ENCODE measurements at regions not wholly inside any gene's neighbourhood (a gene's known extent, or its start where the extent isn't known, plus 50 kb on each side); places are given as distances from the start of the nearest gene placed in this dataset.

GRCh38 chr2:177068967-177069366 is 143.6 kb upstream of the HNRNPA3 start:
- Histone ChIP-seq H3K9me3 (ENCODE audit: low read depth) (no peaks in the 10 kb centered on the region), H2AFZ (no peak overlapping the region), H3K27ac (no peak overlapping the region), H3K9me2 (replicated peaks; ENCODE audit: insufficient read depth) (no peaks in the 10 kb centered on the region), H3K27me3 (no peaks in the 10 kb centered on the region), H4K20me1 (ENCODE audit: insufficient read depth, poor library complexity, severe bottlenecking) (no peaks in the 10 kb centered on the region), H3K4me2 (no peak overlapping the region), H3K79me2 (no peaks in the 10 kb centered on the region), H3K4me1 (ENCODE audit: insufficient read depth) (no peaks in the 10 kb centered on the region), H3K4me3 (no peak overlapping the region), H3K36me3 (replicated peaks; ENCODE audit: insufficient read depth, low read depth) (no peaks in the 10 kb centered on the region)
- TF ChIP-seq, protein P1, sequence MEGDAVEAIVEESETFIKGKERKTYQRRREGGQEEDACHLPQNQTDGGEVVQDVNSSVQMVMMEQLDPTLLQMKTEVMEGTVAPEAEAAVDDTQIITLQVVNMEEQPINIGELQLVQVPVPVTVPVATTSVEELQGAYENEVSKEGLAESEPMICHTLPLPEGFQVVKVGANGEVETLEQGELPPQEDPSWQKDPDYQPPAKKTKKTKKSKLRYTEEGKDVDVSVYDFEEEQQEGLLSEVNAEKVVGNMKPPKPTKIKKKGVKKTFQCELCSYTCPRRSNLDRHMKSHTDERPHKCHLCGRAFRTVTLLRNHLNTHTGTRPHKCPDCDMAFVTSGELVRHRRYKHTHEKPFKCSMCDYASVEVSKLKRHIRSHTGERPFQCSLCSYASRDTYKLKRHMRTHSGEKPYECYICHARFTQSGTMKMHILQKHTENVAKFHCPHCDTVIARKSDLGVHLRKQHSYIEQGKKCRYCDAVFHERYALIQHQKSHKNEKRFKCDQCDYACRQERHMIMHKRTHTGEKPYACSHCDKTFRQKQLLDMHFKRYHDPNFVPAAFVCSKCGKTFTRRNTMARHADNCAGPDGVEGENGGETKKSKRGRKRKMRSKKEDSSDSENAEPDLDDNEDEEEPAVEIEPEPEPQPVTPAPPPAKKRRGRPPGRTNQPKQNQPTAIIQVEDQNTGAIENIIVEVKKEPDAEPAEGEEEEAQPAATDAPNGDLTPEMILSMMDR (IDR thresholded peaks at IDR 0.05; ENCODE audit: poor library complexity), result no peak
- no peak for TF ChIP-seq EZH2 (IDR thresholded peaks at IDR 0.05; ENCODE audit: borderline replicate concordance)
- no peak for TF ChIP-seq EZH2phosphoT487 (IDR thresholded peaks at IDR 0.05; ENCODE audit: low read depth, severe bottlenecking, unreplicated experiment)
- 100% methylated on average over 1 of the region's 1 CpG for WGBS (ENCODE audit: low lambda C conversion rate, missing lambda C conversion rate)
- DNase-seq (ENCODE audit: low spot score), result no peak

- Histone ChIP-seq H3K9me2 (replicated peaks; ENCODE audit: insufficient read depth) (no peaks in the 10 kb centered on the region), H3K79me2 (no peaks in the 10 kb centered on the region), H3K4me2 (no peak overlapping the region), H2AFZ (no peak overlapping the region), H3K4me3 (no peak overlapping the region), H3K36me3 (replicated peaks; ENCODE audit: insufficient read depth, low read depth) (no peaks in the 10 kb centered on the region), H3K27me3 (no peaks in the 10 kb centered on the region), H3K9me3 (ENCODE audit: low read depth) (no peaks in the 10 kb centered on the region), H3K27ac (no peak overlapping the region), H4K20me1 (ENCODE audit: insufficient read depth, poor library complexity, severe bottlenecking) (no peaks in the 10 kb centered on the region), H3K4me1 (ENCODE audit: insufficient read depth) (no peaks in the 10 kb centered on the region)
- DNase-seq (ENCODE audit: low spot score), result peak; percentile 16
- TF ChIP-seq EZH2 (IDR thresholded peaks at IDR 0.05; ENCODE audit: borderline replicate concordance) (no peak), EZH2phosphoT487 (IDR thresholded peaks at IDR 0.05; ENCODE audit: low read depth, severe bottlenecking, unreplicated experiment) (no peak)
- TF ChIP-seq, protein P1 (IDR thresholded peaks at IDR 0.05; ENCODE audit: poor library complexity), result no peak
- WGBS (ENCODE audit: low lambda C conversion rate, missing lambda C conversion rate), result 38% methylated on average over 2 of the region's 2 CpGs
These were observed 140.5 kb upstream of the HNRNPA3 start for GRCh38 chr2:177072090-177072489.

DNA sequence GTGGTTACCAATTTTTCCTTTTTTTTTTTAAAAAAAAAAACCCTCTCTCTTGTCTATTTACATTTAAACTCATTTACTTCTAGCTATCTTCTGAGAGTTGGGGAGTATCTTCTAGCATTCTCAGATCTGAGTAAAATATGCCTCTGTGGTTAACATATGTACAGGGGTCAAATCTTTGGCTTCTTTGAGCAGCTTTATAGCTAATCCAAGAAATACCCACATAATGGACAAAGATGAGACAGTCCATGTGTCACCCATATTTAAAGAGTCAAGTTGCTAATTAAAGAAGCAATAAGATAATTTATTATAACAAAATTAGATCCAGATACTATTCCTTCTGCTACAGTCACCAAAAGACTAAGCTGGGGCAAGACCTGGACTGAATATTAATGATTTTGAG is 139.0 kb upstream of the HNRNPA3 start:
- no peak overlapping the region for H3K4me2 ChIP-seq
- no peak for TF ChIP-seq EZH2 (IDR thresholded peaks at IDR 0.05; ENCODE audit: borderline replicate concordance)
- TF ChIP-seq, protein P1 (IDR thresholded peaks at IDR 0.05; ENCODE audit: poor library complexity), result no peak
- no peak for TF ChIP-seq EZH2phosphoT487 (IDR thresholded peaks at IDR 0.05; ENCODE audit: low read depth, severe bottlenecking, unreplicated experiment)
- no peak overlapping the region for H3K4me3 ChIP-seq
- no peaks in the 10 kb centered on the region for H3K4me1 ChIP-seq (ENCODE audit: insufficient read depth)
- H4K20me1 ChIP-seq (ENCODE audit: insufficient read depth, poor library complexity, severe bottlenecking), result no peaks in the 10 kb centered on the region
- no peaks in the 10 kb centered on the region for H3K9me3 ChIP-seq (ENCODE audit: low read depth)
- no peaks in the 10 kb centered on the region for H3K79me2 ChIP-seq
- no peak for DNase-seq (ENCODE audit: low spot score)
- no peak overlapping the region for H2AFZ ChIP-seq
- H3K9me2 ChIP-seq (replicated peaks; ENCODE audit: insufficient read depth), result no peaks in the 10 kb centered on the region
- H3K36me3 ChIP-seq (replicated peaks; ENCODE audit: insufficient read depth, low read depth), result no peaks in the 10 kb centered on the region
- no peaks in the 10 kb centered on the region for H3K27me3 ChIP-seq
- H3K27ac ChIP-seq, result no peak overlapping the region

DNA sequence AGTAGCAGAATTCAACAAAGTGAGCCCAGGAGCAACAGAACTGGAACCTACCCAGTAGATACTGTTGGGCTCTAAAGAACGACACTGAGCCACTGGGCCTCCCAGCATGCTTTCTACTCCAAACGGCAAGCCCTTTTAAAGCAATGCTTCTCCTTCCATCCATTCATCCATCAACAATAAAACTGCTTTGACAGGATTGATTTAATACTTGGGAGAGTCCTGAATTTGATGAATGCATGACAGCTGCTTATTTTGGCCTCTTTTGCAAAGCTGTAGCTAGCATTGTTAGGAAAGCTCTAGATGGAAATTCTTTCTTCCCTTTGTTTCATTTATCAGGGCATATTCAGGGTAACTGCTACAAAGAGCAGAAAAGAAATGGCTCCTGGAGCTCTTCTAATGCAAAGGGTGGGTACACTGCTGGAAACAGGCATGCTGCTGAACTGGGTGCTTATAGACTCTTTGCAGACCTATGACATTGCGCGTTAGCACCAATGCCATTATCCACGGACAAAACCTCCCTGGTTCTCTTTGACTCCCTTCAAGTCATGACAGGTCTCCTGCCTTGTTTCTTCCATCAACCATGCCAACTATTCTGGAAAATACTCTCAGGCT is 138.4 kb upstream of the HNRNPA3 start:
- Histone ChIP-seq H3K4me1 (ENCODE audit: insufficient read depth) (no peaks in the 10 kb centered on the region), H3K9me3 (ENCODE audit: low read depth) (no peaks in the 10 kb centered on the region), H2AFZ (no peak overlapping the region), H3K27ac (no peak overlapping the region), H3K9me2 (replicated peaks; ENCODE audit: insufficient read depth) (no peaks in the 10 kb centered on the region), H3K4me2 (no peak overlapping the region), H3K36me3 (replicated peaks; ENCODE audit: insufficient read depth, low read depth) (no peaks in the 10 kb centered on the region), H3K4me3 (no peak overlapping the region), H3K79me2 (no peaks in the 10 kb centered on the region), H3K27me3 (no peaks in the 10 kb centered on the region), H4K20me1 (ENCODE audit: insufficient read depth, poor library complexity, severe bottlenecking) (no peaks in the 10 kb centered on the region)
- TF ChIP-seq EZH2 (IDR thresholded peaks at IDR 0.05; ENCODE audit: borderline replicate concordance), result no peak
- TF ChIP-seq, protein P1 (IDR thresholded peaks at IDR 0.05; ENCODE audit: poor library complexity), result no peak
- no peak for TF ChIP-seq EZH2phosphoT487 (IDR thresholded peaks at IDR 0.05; ENCODE audit: low read depth, severe bottlenecking, unreplicated experiment)
- DNase-seq (ENCODE audit: low spot score), result no peak
- WGBS (ENCODE audit: low lambda C conversion rate, missing lambda C conversion rate), result 86% methylated on average over 5 of the region's 5 CpGs
